ENCODE measurements at regions not wholly inside any gene's neighbourhood (a gene's known extent, or its start where the extent isn't known, plus 50 kb on each side); places are given as distances from the start of the nearest gene placed in this dataset.

DNA sequence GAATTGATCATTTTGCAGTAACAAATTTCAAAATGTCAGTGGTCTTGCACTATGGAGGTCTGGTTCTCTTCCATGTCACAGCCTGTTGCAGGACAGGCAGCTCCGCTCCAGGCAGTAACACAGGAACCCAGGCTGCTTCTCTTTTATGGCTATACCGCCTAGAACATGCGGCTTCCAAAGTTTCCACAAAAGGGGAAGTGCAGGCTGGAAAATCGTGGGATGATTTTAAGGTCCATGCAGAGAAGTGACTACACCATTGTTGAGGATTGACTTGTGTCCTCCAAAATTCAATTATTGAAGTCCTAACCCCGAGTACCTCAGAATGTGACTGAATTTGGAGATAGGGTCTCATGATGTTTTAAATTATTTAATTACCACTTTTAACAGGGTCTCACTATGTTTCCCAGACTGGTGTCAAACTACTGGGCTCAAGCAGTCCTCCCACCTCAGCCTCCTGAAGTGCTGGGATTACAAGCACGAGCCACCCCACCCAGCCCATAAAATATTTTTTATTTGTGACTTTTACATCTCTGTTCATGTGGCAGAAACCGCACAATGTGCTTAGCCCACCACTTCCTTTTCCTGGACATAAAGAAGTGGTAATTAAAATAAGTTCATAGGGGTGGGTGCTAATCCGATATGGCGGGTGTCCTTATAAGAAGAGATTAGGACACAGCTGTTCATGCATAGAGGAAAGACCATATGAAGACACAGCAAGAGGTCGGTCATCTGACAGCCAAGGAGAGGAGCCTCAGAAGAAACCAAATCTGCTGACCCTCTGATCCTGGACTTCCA, 279.2 kb upstream of the RPL38 start:
- no peak for DNase-seq (ENCODE audit: low spot score)
- TF ChIP-seq CTCF (IDR thresholded peaks at IDR 0.05; ENCODE audit: extremely low read depth, missing control alignments), result no peak

GRCh38 chr17:73924909-73925186, 278.6 kb upstream of the RPL38 start:
- no peak for TF ChIP-seq CTCF (IDR thresholded peaks at IDR 0.05; ENCODE audit: extremely low read depth, missing control alignments)
- no peak for DNase-seq (ENCODE audit: low spot score)

DNA sequence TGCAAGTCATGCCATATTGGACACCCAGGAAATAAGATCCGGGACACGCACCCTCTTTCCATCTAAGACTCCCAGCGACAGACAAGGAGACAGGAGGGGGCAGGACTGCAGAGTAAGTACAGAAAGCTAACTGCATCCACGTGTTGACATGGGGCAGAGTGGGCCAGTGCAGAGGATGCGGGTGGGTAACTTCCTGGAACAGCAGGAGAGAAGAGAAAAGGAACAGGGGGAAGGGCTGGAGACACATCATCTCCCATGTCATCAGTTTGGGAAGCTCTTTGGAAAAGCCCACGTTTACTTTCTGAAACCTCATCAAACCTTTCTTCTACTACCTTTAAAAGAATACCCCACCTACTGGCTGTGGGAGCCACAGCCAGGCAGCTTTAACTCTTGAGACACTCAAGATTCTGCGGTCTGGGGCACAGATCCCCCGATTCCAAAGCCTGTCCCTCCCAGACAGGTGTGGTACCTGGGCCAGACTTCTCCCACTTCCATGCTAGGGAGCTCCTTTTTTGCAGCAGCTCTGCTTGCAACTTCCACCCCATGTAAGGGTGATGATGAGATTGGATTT, 273.5 kb upstream of the RPL38 start:
- DNase-seq (ENCODE audit: low spot score), result no peak
- no peak for TF ChIP-seq CTCF (IDR thresholded peaks at IDR 0.05; ENCODE audit: extremely low read depth, missing control alignments)

DNA sequence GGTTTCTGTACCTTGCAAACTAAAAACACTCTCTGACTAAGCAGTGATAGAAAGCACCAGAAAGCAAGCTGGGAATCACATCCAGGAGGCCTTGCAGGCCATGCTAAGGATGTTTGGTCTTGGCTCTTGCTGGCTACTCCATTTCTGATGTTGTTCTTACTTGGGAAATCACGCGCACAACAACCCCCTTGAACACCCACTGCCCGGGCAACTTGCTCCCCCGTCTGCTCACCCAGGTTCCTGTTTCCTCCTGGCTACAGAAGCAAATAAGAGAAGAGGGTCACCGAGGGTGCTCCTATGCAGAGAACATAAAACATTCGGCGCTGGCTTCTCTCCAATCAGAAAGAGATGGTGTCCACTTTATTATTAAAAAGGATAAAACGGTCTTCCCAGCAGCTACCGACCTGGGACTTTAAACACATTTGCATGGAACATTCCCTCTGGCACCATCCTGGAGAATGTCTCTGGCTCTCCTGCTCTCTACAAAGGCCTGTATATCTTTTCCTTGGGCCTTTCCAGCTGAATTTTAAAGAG, 271.2 kb upstream of the RPL38 start:
- no peak for TF ChIP-seq CTCF (IDR thresholded peaks at IDR 0.05; ENCODE audit: extremely low read depth, missing control alignments)
- DNase-seq (ENCODE audit: low spot score), result no peak

- no peak for TF ChIP-seq CTCF (IDR thresholded peaks at IDR 0.05; ENCODE audit: extremely low read depth, missing control alignments)
- DNase-seq (ENCODE audit: low spot score), result no peak
Measured at GRCh38 chr17:73933164-73933766, 270.2 kb upstream of the RPL38 start.

DNA sequence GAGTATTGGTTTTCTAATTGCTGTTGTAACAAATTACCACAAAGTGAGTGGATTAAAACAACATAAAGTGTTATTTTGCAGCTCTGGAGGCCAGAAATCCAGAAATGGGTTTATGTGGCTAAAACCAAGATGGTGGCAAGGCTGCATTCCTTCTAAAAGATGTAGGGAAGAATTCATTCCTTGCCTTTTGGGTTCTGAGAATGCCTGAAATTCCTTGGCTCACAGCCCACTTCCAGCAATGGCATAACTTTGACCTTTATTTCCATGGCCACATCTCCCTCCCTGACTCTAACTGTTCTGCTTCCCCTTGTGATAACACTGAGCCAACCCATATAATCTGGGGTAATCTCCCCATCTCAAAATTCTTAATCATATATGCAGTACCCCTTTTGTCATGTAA, 269.6 kb upstream of the RPL38 start:
- TF ChIP-seq CTCF (IDR thresholded peaks at IDR 0.05; ENCODE audit: extremely low read depth, missing control alignments), result no peak
- DNase-seq (ENCODE audit: low spot score), result no peak

DNA sequence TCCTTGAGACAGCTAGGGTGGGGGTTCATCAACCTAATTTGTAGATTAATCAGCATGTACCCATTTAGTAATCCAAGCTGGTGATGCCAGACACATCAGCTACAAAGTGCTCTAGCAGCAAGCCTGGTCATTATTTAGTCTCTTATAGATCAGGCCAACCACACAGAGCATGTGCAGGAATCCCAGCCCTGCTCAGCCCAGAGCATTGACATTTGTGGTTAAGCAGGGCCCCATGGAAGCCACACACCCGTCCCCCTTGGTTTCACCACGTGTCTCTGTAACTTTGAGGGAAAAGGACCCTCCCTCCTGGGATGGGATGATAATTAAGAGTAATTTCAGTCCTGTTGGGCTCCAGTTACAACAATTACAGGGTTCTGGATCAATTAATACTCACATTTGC, 268.8 kb upstream of the RPL38 start:
- DNase-seq (ENCODE audit: low spot score), result no peak

More for the DNA sequence above, 268.8 kb upstream of the RPL38 start:
- TF ChIP-seq CTCF (IDR thresholded peaks at IDR 0.05; ENCODE audit: extremely low read depth, missing control alignments), result no peak

All from GM20000 (cell line).